ENCODE measurements at regions not wholly inside any gene's neighbourhood (a gene's known extent, or its start where the extent isn't known, plus 50 kb on each side); places are given as distances from the start of the nearest gene placed in this dataset.

GRCh38 chr11:130769782-130770535 is 146.3 kb downstream of the SNX19 start:
- TF ChIP-seq POLR2AphosphoS5 (IDR thresholded peaks at IDR 0.05; ENCODE audit: borderline replicate concordance, low read depth, low read length) (no peak), FOXP2 (optimal IDR thresholded peaks at IDR 0.05; ENCODE audit: control extremely low read depth, extremely low read length, insufficient read depth) (no peak), EZH2 (IDR thresholded peaks at IDR 0.05) (no peak)
